ENCODE measurements at regions not wholly inside any gene's neighbourhood (a gene's known extent, or its start where the extent isn't known, plus 50 kb on each side); places are given as distances from the start of the nearest gene placed in this dataset.

DNA sequence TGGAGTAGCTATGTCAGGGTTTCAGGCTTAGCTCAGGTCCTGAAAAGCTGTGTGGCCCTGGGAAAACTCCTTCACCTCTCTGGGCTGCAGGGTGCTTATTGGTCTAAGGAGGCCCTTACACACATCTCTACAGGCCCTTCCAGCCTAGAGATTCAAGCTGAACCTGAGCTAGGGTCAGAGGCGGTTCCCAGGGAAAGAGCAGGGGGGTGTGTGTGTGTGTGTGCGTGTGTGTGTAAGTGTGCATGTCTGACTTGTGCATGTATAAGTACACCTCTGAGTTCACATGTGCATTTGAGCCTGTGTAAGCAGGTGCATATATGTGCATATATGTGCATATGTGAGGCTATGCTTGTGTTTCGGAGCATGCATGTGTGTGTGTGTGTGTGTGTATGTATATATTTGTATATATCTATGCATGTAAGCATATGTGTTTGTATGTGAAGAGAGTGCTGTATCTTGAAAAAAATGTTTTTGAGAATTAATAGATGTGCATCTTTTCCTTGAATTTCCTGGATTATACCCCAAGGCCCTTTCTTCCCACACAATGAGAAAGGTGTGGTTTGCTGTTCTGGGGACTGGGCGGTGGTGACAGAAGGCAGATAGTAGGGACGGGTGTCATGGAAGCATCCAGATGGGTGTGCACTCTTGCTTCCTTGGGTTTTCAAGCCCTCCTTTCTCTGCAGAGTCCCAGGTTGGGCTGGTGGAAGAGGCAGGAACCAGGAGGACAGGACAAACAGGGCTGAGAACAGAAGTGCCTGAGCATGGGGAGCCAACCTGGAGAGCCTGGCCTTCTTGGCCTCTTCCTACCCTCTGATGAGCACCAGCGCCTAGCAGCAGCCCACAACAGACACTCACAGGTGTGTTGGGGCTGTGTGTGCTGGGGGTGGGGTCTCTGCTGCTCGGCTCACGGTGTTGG, 150.3 kb upstream of the TSHZ3 start:
- no peaks in the 10 kb centered on the region for H3K9me3 ChIP-seq
- intact Hi-C loops (cut with DNase I): no loop called here
- no peak overlapping the region for H3K4me3 ChIP-seq
- H3K36me3 ChIP-seq: no peaks in the 10 kb centered on the region
- DNase-seq (ENCODE audit: extremely low spot score): peak; percentile 90
- TF ChIP-seq POLR2A (IDR thresholded peaks at IDR 0.05; ENCODE audit: low read depth): no peak
- TF ChIP-seq EP300 (IDR thresholded peaks at IDR 0.05): no peak
- TF ChIP-seq, protein P1, sequence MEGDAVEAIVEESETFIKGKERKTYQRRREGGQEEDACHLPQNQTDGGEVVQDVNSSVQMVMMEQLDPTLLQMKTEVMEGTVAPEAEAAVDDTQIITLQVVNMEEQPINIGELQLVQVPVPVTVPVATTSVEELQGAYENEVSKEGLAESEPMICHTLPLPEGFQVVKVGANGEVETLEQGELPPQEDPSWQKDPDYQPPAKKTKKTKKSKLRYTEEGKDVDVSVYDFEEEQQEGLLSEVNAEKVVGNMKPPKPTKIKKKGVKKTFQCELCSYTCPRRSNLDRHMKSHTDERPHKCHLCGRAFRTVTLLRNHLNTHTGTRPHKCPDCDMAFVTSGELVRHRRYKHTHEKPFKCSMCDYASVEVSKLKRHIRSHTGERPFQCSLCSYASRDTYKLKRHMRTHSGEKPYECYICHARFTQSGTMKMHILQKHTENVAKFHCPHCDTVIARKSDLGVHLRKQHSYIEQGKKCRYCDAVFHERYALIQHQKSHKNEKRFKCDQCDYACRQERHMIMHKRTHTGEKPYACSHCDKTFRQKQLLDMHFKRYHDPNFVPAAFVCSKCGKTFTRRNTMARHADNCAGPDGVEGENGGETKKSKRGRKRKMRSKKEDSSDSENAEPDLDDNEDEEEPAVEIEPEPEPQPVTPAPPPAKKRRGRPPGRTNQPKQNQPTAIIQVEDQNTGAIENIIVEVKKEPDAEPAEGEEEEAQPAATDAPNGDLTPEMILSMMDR (IDR thresholded peaks at IDR 0.05): no peak
- TF ChIP-seq POLR2AphosphoS5 (IDR thresholded peaks at IDR 0.05): no peak
- H3K4me1 ChIP-seq: no peaks in the 10 kb centered on the region
- no peaks in the 10 kb centered on the region for H3K27me3 ChIP-seq
- H3K27ac ChIP-seq (replicated peaks in 1 of 4): no peak overlapping the region
- 80% methylated on average over 8 of the region's 8 CpGs for WGBS

DNA sequence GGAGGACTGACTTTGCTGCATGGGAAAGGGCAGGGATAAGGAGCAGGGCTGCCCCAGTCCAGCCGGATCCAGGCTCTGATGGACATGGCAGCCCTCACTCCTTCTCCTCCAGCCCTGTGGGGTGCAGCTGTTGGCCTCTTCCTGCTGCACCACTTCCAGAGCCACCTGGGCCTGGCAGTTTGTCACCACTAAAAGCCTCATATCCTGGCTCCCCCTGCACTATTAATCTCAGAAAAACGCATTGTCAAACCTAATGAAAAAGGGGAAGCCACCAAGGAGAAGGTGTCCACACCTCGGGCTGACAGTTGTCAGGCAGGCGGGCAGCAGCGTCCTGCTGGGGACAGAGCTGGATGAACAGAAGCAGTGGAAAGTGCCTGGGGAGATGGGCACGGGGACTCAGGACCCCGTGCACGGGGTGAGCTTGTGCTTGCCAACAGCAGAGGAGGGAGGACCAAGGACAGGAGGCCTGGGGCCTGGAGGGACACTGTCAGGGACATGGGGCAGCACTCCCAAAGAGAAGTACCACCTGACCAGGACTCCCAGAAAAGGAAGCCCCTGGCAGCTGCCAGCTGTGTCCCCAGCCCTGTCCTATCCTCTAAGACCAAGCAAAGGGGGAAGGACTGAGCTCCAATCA, 151.1 kb upstream of the TSHZ3 start:
- Histone ChIP-seq H3K36me3 (no peaks in the 10 kb centered on the region), H3K4me3 (no peak overlapping the region), H3K27ac (replicated peaks in 1 of 4) (no peak overlapping the region), H3K4me1 (no peaks in the 10 kb centered on the region), H3K27me3 (no peaks in the 10 kb centered on the region), H3K9me3 (no peaks in the 10 kb centered on the region)
- intact Hi-C loops (cut with DNase I): no loop called here
- TF ChIP-seq, protein P1 (IDR thresholded peaks at IDR 0.05): no peak
- no peak for TF ChIP-seq POLR2A (IDR thresholded peaks at IDR 0.05; ENCODE audit: low read depth)
- TF ChIP-seq EP300 (IDR thresholded peaks at IDR 0.05): no peak
- no peak for TF ChIP-seq POLR2AphosphoS5 (IDR thresholded peaks at IDR 0.05)
- 79% methylated on average over 7 of the region's 8 CpGs for WGBS
- DNase-seq (ENCODE audit: extremely low spot score): peak; percentile 89

DNA sequence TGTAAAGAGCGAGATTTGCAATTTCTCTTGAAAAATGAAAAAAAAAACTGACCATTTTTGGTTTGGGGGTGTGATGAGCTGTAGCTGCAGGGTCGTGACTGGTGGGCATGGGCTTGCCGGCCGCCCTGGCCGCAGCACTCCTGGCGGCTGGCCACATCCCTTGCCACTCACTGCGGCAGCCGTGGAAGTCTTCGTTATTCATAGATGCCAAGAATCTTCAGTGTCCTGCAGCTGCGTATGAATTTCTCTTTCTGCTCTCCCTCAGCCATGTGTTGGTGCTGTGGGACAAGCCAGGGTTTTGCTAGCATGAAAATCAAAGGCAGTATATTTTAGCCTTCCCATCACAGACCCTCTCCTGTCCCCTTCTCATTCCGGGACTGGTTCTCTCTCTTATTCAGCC, 151.7 kb upstream of the TSHZ3 start:
- peaks cover 0 to 5% (median 0%) of the 10 kb centered on the region in 4 donors for H3K27me3 ChIP-seq
- H3K36me3 ChIP-seq: no peaks in the 10 kb centered on the region
- no peaks in the 10 kb centered on the region for H3K4me1 ChIP-seq
- no peaks in the 10 kb centered on the region for H3K9me3 ChIP-seq
- no peak overlapping the region for H3K4me3 ChIP-seq
- WGBS: 74% methylated on average over 11 of the region's 11 CpGs
- TF ChIP-seq POLR2A (IDR thresholded peaks at IDR 0.05; ENCODE audit: low read depth) (no peak), POLR2AphosphoS5 (IDR thresholded peaks at IDR 0.05) (no peak), EP300 (IDR thresholded peaks at IDR 0.05) (no peak)
- TF ChIP-seq, protein P1 (IDR thresholded peaks at IDR 0.05): no peak
- intact Hi-C loops (cut with DNase I): no loop called here
- H3K27ac ChIP-seq (replicated peaks in 1 of 4): no peak overlapping the region
- DNase-seq (ENCODE audit: extremely low spot score): no peak

DNA sequence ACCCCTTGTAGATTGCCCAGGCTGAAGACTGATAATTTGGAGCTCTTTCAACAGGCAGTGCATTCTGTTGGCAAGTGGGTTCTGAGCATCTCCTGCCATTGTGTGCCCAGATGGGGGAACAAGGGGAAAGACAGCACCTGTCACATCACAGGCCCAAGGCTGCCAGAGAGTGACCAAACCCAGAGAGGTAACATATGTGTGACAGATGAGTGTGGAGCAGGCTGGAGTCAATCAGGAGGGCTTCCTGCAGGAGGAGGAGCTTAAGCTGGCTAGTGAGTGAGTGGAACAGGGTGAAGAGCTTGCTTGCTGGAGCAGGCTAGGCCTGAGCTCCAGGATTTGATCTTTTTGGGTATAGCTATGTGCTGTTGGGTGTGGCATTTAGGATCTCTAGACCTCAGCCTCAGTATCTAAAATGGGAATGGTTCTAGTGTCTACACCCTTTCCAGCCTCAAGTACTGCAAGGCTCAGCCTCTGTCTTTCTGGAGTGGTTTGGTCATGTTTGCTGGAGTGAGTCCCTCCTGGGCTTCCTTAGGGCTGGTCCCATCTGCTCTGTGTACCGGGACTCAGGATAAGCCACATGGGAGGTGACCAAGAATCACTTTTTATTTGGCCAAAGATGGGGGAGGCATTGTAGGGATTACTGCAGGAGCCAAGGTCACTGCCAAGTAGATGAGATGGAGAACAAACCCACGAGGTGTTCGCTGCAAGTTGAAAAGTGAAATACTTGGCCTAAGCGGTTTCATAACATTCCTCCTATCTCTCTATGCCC, 152.4 kb upstream of the TSHZ3 start:
- H3K27ac ChIP-seq (replicated peaks in 1 of 4): no peak overlapping the region
- H3K4me3 ChIP-seq: no peak overlapping the region
- TF ChIP-seq POLR2AphosphoS5 (IDR thresholded peaks at IDR 0.05) (no peak), EP300 (IDR thresholded peaks at IDR 0.05) (no peak)
- TF ChIP-seq, protein P1 (IDR thresholded peaks at IDR 0.05): no peak
- intact Hi-C loops (cut with DNase I): no loop called here
- peaks cover 0 to 5% (median 0%) of the 10 kb centered on the region in 4 donors for H3K27me3 ChIP-seq
- H3K4me1 ChIP-seq: no peaks in the 10 kb centered on the region
- WGBS: 90% methylated on average over 4 of the region's 4 CpGs
- H3K9me3 ChIP-seq: no peaks in the 10 kb centered on the region
- H3K36me3 ChIP-seq: no peaks in the 10 kb centered on the region
- peak; percentile 83 for DNase-seq (ENCODE audit: extremely low spot score)

All from esophagus muscularis mucosa (tissue), 4 donors.